ENCODE measurements at regions not wholly inside any gene's neighbourhood (a gene's known extent, or its start where the extent isn't known, plus 50 kb on each side); places are given as distances from the start of the nearest gene placed in this dataset.

DNA sequence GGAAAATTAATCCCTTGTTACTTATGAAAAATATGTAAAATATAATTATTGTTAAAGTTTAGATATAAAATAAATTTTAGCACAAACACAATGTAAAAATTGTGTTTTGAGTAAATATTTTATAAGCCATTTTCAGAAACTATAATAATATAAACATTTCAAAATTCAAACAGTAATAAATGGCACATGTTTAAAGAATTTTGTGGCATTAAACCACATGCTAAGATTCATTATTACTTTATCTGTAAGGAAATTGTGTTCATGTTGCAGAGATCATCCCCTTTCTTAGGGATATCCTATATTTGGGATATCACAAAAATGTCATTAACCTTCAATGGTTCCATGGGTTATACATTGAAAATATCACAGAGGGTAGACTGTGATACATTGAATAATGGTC lies 1044.3 kb downstream of the AMY1C start:
- H3K4me1 ChIP-seq (ENCODE audit: control insufficient read depth in 1 of 2, insufficient read depth in 2 of 2, low read length in 2 of 2): no peaks in the 10 kb centered on the region
- H3K27ac ChIP-seq (ENCODE audit: low read depth in 1 of 2, low read length in 2 of 2): no peak overlapping the region
- intact Hi-C loops (cut with DNase I): no loop called here
- H3K4me3 ChIP-seq (ENCODE audit: low read length in 2 of 2): no peak overlapping the region
- no peaks in the 10 kb centered on the region for H3K27me3 ChIP-seq (ENCODE audit: control insufficient read depth in 1 of 2, insufficient read depth in 2 of 2, low read length in 1 of 2)
- no peak for ATAC-seq (ENCODE audit: low FRiP score)
- DNase-seq: no peak
- no peaks in the 10 kb centered on the region for H3K36me3 ChIP-seq (ENCODE audit: control insufficient read depth in 1 of 2, insufficient read depth in 2 of 2, low read length in 1 of 2)
- H3K9me3 ChIP-seq (ENCODE audit: control insufficient read depth, low read length): no peaks in the 10 kb centered on the region

DNA sequence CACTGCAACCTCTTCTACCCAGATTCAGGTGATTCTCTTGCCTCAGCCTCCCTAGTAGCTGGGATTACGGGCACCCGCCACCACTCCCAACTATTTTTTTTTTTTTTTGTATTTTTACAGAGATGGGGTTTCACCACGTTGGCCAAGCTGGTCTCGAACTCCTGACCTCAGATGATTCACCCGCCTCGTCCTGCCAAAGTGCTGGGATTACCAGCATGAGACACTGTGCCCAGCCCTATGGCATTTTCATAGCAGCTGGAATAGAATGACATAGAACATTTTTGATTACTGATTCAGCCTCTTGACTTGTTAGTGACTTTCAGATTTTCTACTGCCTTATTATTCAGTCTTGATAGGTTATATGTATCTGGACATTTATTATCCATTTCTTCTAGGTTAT lies 1046.2 kb downstream of the AMY1C start:
- intact Hi-C loops (cut with DNase I): no loop called here
- Histone ChIP-seq H3K9me3 (ENCODE audit: control insufficient read depth, low read length) (no peaks in the 10 kb centered on the region), H3K4me3 (ENCODE audit: low read length in 2 of 2) (no peak overlapping the region), H3K27ac (ENCODE audit: low read depth in 1 of 2, low read length in 2 of 2) (no peak overlapping the region), H3K36me3 (ENCODE audit: control insufficient read depth in 1 of 2, insufficient read depth in 2 of 2, low read length in 1 of 2) (no peaks in the 10 kb centered on the region), H3K27me3 (ENCODE audit: control insufficient read depth in 1 of 2, insufficient read depth in 2 of 2, low read length in 1 of 2) (no peaks in the 10 kb centered on the region), H3K4me1 (ENCODE audit: control insufficient read depth in 1 of 2, insufficient read depth in 2 of 2, low read length in 2 of 2) (no peaks in the 10 kb centered on the region)
- ATAC-seq (ENCODE audit: low FRiP score) (no peak), DNase-seq (no peak)
- 88 to 90% methylated on average over 6 of the region's 6 CpGs for WGBS, 2 donors

DNA sequence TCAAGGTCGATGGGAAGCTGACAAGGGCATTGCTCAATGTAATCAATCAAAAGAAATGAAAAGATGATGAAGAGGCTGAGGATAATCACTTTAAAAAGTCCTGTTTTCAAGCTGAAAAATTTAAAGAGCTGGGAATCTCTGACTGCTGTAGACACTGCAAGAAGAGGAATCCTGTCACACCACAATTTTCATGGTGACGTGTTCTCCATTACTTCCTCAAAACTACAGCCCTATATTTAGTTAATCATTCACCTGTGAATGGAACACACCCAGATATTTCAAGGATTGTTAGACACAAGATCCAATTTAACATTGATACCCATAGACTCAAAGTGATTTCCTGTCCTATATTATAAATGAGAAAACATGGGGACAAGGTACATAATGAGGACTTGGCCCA lies 1048.3 kb downstream of the AMY1C start:
- no peaks in the 10 kb centered on the region for H3K36me3 ChIP-seq (ENCODE audit: control insufficient read depth in 1 of 2, insufficient read depth in 2 of 2, low read length in 1 of 2)
- intact Hi-C loops (cut with DNase I): no loop called here
- no peaks in the 10 kb centered on the region for H3K9me3 ChIP-seq (ENCODE audit: control insufficient read depth, low read length)
- no peaks in the 10 kb centered on the region for H3K27me3 ChIP-seq (ENCODE audit: control insufficient read depth in 1 of 2, insufficient read depth in 2 of 2, low read length in 1 of 2)
- no peak for DNase-seq
- no peak overlapping the region for H3K4me3 ChIP-seq (ENCODE audit: low read length in 2 of 2)
- no peaks in the 10 kb centered on the region for H3K4me1 ChIP-seq (ENCODE audit: control insufficient read depth in 1 of 2, insufficient read depth in 2 of 2, low read length in 2 of 2)
- WGBS, 2 donors: 74 to 77% methylated on average over 2 of the region's 2 CpGs
- H3K27ac ChIP-seq (ENCODE audit: low read depth in 1 of 2, low read length in 2 of 2): no peak overlapping the region
- no peak for ATAC-seq (ENCODE audit: low FRiP score)

DNA sequence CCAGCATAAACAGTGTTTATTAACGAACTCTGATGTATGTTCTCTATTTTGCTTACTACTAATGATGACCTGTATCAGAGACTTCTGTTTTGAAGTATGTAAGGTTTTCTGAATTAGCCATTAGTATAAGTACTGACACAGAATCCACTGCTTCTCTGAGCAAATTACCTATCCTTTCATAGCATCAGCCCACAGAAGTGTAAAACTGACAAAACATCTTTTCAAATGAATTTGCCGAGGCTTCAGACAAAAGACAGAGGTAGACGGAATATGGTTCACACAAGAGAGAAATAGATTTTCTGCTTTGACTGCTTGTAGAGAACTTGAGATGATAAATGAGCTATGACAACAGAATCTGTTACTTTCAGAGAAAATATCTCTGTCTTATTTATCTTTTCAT lies 1051.6 kb downstream of the AMY1C start:
- no peaks in the 10 kb centered on the region for H3K9me3 ChIP-seq (ENCODE audit: control insufficient read depth, low read length)
- H3K4me1 ChIP-seq (ENCODE audit: control insufficient read depth in 1 of 2, insufficient read depth in 2 of 2, low read length in 2 of 2): no peaks in the 10 kb centered on the region
- no peak overlapping the region for H3K27ac ChIP-seq (ENCODE audit: low read depth in 1 of 2, low read length in 2 of 2)
- ATAC-seq (ENCODE audit: low FRiP score) (no peak), DNase-seq (no peak)
- intact Hi-C loops (cut with DNase I): no loop called here
- no peaks in the 10 kb centered on the region for H3K36me3 ChIP-seq (ENCODE audit: control insufficient read depth in 1 of 2, insufficient read depth in 2 of 2, low read length in 1 of 2)
- no peak overlapping the region for H3K4me3 ChIP-seq (ENCODE audit: low read length in 2 of 2)
- WGBS, 2 donors: 51 to 70% methylated on average over 3 of the region's 3 CpGs
- no peaks in the 10 kb centered on the region for H3K27me3 ChIP-seq (ENCODE audit: control insufficient read depth in 1 of 2, insufficient read depth in 2 of 2, low read length in 1 of 2)

DNA sequence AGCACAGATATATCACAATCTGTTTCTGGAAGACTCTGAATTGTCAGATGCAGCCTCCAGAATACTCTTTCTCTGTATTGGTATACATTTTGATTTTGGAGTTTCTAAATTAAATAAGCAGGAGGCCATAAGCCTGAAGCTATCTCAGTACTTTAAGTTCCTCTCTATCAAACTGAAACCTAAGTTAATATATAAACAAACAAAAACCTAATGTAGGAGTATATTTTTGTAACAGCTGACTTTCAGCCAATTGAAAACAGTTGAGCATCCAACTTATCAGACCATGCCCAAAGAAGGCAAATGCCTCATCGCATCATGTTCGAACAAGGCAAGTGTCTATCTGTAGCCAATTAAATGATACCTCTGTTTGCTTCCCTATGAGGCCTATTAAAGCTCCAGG lies 1054.4 kb downstream of the AMY1C start:
- 60 to 63% methylated on average over 2 of the region's 2 CpGs for WGBS, 2 donors
- ATAC-seq (ENCODE audit: low FRiP score) (no peak), DNase-seq (no peak)
- no peaks in the 10 kb centered on the region for H3K27me3 ChIP-seq (ENCODE audit: control insufficient read depth in 1 of 2, insufficient read depth in 2 of 2, low read length in 1 of 2)
- H3K4me1 ChIP-seq (ENCODE audit: control insufficient read depth in 1 of 2, insufficient read depth in 2 of 2, low read length in 2 of 2): no peaks in the 10 kb centered on the region
- no peaks in the 10 kb centered on the region for H3K9me3 ChIP-seq (ENCODE audit: control insufficient read depth, low read length)
- H3K36me3 ChIP-seq (ENCODE audit: control insufficient read depth in 1 of 2, insufficient read depth in 2 of 2, low read length in 1 of 2): no peaks in the 10 kb centered on the region
- no peak overlapping the region for H3K27ac ChIP-seq (ENCODE audit: low read depth in 1 of 2, low read length in 2 of 2)
- no peak overlapping the region for H3K4me3 ChIP-seq (ENCODE audit: low read length in 2 of 2)
- intact Hi-C loops (cut with DNase I): no loop called here

DNA sequence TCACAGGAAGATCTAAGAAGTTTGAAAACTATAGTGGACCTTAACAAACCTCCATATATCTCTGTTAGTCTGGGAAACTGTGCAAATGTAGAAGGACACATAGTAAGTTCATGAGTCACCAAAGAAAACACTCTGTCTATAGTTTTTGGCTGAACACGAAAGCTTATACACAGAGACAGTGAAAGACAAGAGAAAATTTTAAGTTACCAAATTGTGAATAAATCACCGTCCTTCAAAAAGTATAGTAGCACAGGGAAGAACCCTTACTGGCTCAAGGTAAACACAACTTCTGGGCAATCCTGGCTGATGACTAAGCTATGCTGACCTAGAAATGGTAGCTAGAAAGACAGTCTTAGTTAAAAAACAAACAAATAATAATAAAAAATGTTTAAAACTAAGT lies 1057.9 kb downstream of the AMY1C start:
- H3K27me3 ChIP-seq (ENCODE audit: control insufficient read depth in 1 of 2, insufficient read depth in 2 of 2, low read length in 1 of 2): no peaks in the 10 kb centered on the region
- no peaks in the 10 kb centered on the region for H3K9me3 ChIP-seq (ENCODE audit: control insufficient read depth, low read length)
- H3K4me3 ChIP-seq (ENCODE audit: low read length in 2 of 2): no peak overlapping the region
- ATAC-seq (ENCODE audit: low FRiP score): no peak
- DNase-seq: no peak
- H3K27ac ChIP-seq (ENCODE audit: low read depth in 1 of 2, low read length in 2 of 2): no peak overlapping the region
- intact Hi-C loops (cut with DNase I): no loop called here
- no peaks in the 10 kb centered on the region for H3K4me1 ChIP-seq (ENCODE audit: control insufficient read depth in 1 of 2, insufficient read depth in 2 of 2, low read length in 2 of 2)
- no peaks in the 10 kb centered on the region for H3K36me3 ChIP-seq (ENCODE audit: control insufficient read depth in 1 of 2, insufficient read depth in 2 of 2, low read length in 1 of 2)
- WGBS, 2 donors: 6 to 8% methylated on average over 2 of the region's 2 CpGs

DNA sequence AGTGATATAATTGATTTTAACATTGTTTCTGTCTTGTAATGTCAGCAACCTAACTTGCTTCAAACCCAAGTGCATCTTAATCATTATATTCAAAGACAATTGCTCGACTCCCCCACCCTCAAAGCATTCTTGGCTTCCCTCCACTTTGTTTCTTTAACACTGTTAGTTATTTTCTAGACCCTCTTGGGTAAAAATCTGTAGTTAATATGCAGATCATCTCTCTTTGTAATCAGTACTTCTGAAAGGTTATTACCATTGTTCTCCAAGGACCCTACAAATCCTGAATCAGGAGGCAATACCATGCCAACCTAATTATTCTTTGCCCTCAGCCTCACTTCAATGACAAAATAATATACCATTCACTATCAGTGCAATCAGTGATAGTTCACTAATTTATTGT lies 1075.7 kb downstream of the AMY1C start:
- Histone ChIP-seq H3K9me3 (ENCODE audit: control insufficient read depth, low read length) (no peaks in the 10 kb centered on the region), H3K4me3 (ENCODE audit: low read length in 2 of 2) (no peak overlapping the region), H3K27me3 (ENCODE audit: control insufficient read depth in 1 of 2, insufficient read depth in 2 of 2, low read length in 1 of 2) (no peaks in the 10 kb centered on the region), H3K36me3 (ENCODE audit: control insufficient read depth in 1 of 2, insufficient read depth in 2 of 2, low read length in 1 of 2) (no peaks in the 10 kb centered on the region), H3K4me1 (ENCODE audit: control insufficient read depth in 1 of 2, insufficient read depth in 2 of 2, low read length in 2 of 2) (no peaks in the 10 kb centered on the region), H3K27ac (ENCODE audit: low read depth in 1 of 2, low read length in 2 of 2) (no peak overlapping the region)
- WGBS, 2 donors: 13 to 25% methylated on average over 1 of the region's 1 CpG
- intact Hi-C loops (cut with DNase I): no loop called here
- no peak for DNase-seq
- ATAC-seq (ENCODE audit: low FRiP score): no peak

DNA sequence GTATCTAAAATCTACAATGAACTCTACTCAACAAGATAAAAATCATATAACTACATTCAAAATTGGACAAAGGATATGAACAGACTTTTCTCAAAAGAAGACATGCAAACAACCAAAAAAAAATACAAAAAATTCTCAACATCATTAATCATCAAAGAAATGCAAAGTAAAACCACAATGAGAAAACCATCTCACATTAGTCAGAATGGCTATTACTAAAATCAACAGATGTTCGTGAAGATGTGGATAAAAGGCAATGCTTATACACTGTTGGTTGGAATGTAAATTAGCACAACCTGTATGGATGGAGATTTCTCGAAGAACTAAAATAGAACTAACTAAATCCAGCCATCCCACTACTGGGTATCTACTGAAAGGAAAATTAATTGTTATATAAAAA lies 1080.8 kb downstream of the AMY1C start:
- no peak overlapping the region for H3K4me3 ChIP-seq (ENCODE audit: low read length in 2 of 2)
- 83 to 89% methylated on average over 2 of the region's 2 CpGs for WGBS, 2 donors
- no peaks in the 10 kb centered on the region for H3K9me3 ChIP-seq (ENCODE audit: control insufficient read depth, low read length)
- ATAC-seq (ENCODE audit: low FRiP score) (no peak), DNase-seq (no peak)
- H3K27ac ChIP-seq (ENCODE audit: low read depth in 1 of 2, low read length in 2 of 2): no peak overlapping the region
- no peaks in the 10 kb centered on the region for H3K27me3 ChIP-seq (ENCODE audit: control insufficient read depth in 1 of 2, insufficient read depth in 2 of 2, low read length in 1 of 2)
- intact Hi-C loops (cut with DNase I): loop anchor here in 1 of 2 donors (5.0 kb wide), 1 partner anchor 88 kb away; no protein-coding TSS in a partner anchor
- no peaks in the 10 kb centered on the region for H3K4me1 ChIP-seq (ENCODE audit: control insufficient read depth in 1 of 2, insufficient read depth in 2 of 2, low read length in 2 of 2)
- H3K36me3 ChIP-seq (ENCODE audit: control insufficient read depth in 1 of 2, insufficient read depth in 2 of 2, low read length in 1 of 2): no peaks in the 10 kb centered on the region

DNA sequence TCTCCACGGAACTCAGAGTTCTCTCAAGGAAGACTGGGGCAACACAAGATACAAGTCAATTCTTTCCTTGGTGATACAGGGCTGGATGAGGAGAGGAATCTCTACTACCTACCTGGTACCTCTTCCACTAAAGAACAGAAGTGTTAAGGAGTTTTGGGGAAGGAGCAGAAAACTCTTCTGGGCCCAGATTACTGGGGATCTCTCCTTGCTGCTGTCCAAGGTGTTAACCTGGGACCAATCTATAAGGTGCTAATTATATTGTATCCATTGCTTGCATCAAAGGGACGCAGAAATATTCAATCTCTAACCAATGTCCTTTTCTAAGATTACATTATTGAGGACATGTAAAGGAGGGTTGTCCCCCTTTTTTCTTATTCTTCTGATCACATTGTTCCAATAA lies 1102.5 kb downstream of the AMY1C start:
- DNase-seq (no peak), ATAC-seq (ENCODE audit: low FRiP score) (no peak)
- H3K9me3 ChIP-seq (ENCODE audit: control insufficient read depth, low read length): no peaks in the 10 kb centered on the region
- no peaks in the 10 kb centered on the region for H3K4me1 ChIP-seq (ENCODE audit: control insufficient read depth in 1 of 2, insufficient read depth in 2 of 2, low read length in 2 of 2)
- H3K27me3 ChIP-seq (ENCODE audit: control insufficient read depth in 1 of 2, insufficient read depth in 2 of 2, low read length in 1 of 2): no peaks in the 10 kb centered on the region
- H3K4me3 ChIP-seq (ENCODE audit: low read length in 2 of 2): no peak overlapping the region
- intact Hi-C loops (cut with DNase I): no loop called here
- H3K27ac ChIP-seq (ENCODE audit: low read depth in 1 of 2, low read length in 2 of 2): no peak overlapping the region
- H3K36me3 ChIP-seq (ENCODE audit: control insufficient read depth in 1 of 2, insufficient read depth in 2 of 2, low read length in 1 of 2): no peaks in the 10 kb centered on the region
- 86 to 93% methylated on average over 2 of the region's 2 CpGs for WGBS, 2 donors
